ENCODE measurements at regions not wholly inside any gene's neighbourhood (a gene's known extent, or its start where the extent isn't known, plus 50 kb on each side); places are given as distances from the start of the nearest gene placed in this dataset.

- TF ChIP-seq CTCF (IDR thresholded peaks at IDR 0.05) (no peak), EZH2phosphoT487 (IDR thresholded peaks at IDR 0.05) (no peak)
These were observed 111.6 kb downstream of the NREP start for GRCh38 chr5:111645303-111645838.
